ENCODE measurements at regions not wholly inside any gene's neighbourhood (a gene's known extent, or its start where the extent isn't known, plus 50 kb on each side); places are given as distances from the start of the nearest gene placed in this dataset.

DNA sequence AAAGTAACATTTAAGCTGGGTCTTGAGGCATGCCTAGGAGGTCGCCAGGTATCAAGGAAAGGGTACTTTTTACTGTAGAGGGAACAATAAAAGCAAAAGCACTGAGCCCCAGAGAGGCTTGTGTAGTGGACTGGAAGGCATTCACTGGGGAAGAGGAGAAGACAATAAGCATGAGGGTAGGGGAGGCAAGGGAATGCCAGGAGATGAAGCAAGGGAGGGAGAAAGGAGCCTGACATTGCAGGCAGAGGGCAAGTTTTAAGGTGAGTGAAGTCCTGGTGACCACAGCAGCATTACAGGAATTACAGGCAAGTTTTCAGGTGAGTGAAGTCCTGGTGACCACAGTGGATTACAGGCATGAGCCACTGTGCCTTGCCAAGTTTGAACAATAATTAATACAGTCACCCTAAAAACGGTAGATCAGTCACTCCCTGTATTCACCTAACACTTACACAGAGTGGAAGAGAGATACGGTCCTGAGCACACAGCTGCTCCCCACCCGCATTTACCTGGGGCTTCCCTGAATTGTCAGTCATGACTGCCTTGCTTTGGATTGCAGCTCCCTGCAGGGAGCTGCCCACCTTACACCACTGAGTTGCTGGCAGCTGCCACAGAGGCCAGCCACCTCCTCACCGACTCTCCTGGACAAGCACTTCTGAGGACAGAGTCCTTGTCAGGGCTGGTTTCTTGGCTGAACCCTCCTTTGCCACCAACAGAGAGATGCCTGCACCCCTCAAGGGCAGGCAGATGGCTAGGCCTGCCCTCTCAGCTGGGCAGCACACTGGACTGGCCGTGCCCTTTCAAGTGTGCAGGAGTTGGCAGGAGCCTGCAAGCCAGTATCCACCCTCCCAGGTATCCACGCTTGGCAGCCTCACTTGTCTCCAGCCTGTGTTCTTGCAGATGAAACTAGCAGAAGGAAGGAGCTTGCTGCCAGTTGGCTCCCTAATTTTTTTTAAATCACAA lies 59.0 kb upstream of the KCNK12 start:
- TF ChIP-seq POLR2A (IDR thresholded peaks at IDR 0.05) (no peak), CTCF (IDR thresholded peaks at IDR 0.05) (no peak)

Measured in vagina (tissue), 2 donors.